Neural cell (in vitro differentiated cells): ENCODE measurements at regions not wholly inside any gene's neighbourhood (a gene's known extent, or its start where the extent isn't known, plus 50 kb on each side); places are given as distances from the start of the nearest gene placed in this dataset.

Source experiments
- H2AFZ ChIP-seq: fragments of 200-600, 300-800 bp; sonication (generic), shearing (Covaris generic); 2 replicates; pipeline ENCODE4 v1.6.0; 2014; ENCODE audit warnings: low read depth, mild to moderate bottlenecking, antibody characterized with exemption, low read length, moderate library complexity
- H3F3A ChIP-seq: fragments of 200-600 bp; shearing (Covaris generic); 2 replicates; pipeline ENCODE4 v1.6.1; 2016; ENCODE audit warnings: mild to moderate bottlenecking, moderate library complexity, mixed read lengths, antibody characterized with exemption, low read length; ENCODE audit not compliant: insufficient read depth, poor library complexity, severe bottlenecking
- H3K27ac ChIP-seq: fragments of 200-600, 300-800 bp; sonication (generic), shearing (Covaris generic); 2 replicates; pipeline ENCODE4 v1.5.1; 2014; ENCODE audit warnings: mild to moderate bottlenecking, low read length, moderate library complexity
- H3K27me3 ChIP-seq: fragments of 300-800, 200-600 bp; sonication (generic), shearing (Covaris generic); 2 replicates; pipeline ENCODE4 v1.6.0; 2014; ENCODE audit warnings: mild to moderate bottlenecking, low read depth, low read length, moderate library complexity; ENCODE audit not compliant: insufficient read depth
- H3K36me3 ChIP-seq: fragments of 300-800, 200-600 bp; sonication (generic), shearing (Covaris generic); 2 replicates; pipeline ENCODE4 v1.5.1; 2014; ENCODE audit warnings: mild to moderate bottlenecking, antibody characterized with exemption, low read length, moderate library complexity; ENCODE audit not compliant: insufficient read depth
- H3K4me2 ChIP-seq: fragments of 300-800, 200-600 bp; sonication (generic), shearing (Covaris generic); 2 replicates; pipeline ENCODE4 v1.6.0; 2014; ENCODE audit warnings: mild to moderate bottlenecking, low read length
- H3K4me3 ChIP-seq: fragments of 300-800, 200-600 bp; sonication (generic), shearing (Covaris generic); 2 replicates; pipeline ENCODE4 v1.5.1; 2014; ENCODE audit warnings: mild to moderate bottlenecking, low read length, moderate library complexity
- H3K79me2 ChIP-seq: fragments of 200-600 bp; shearing (Covaris generic); replicated peaks from 2 replicates; pipeline ENCODE4 v1.6.0; 2014; ENCODE audit warnings: mild to moderate bottlenecking, low read length, moderate library complexity; ENCODE audit not compliant: insufficient read depth
- H3K9ac ChIP-seq: fragments of 300-800, 200-600 bp; sonication (generic), shearing (Covaris generic); 2 replicates; pipeline ENCODE4 v1.6.1; 2016; ENCODE audit warnings: mild to moderate bottlenecking, low read length, mixed read lengths
- H3K9me2 ChIP-seq: fragments of 200-600 bp; shearing (Covaris generic); 2 replicates; pipeline ENCODE4 v1.6.1; 2016; ENCODE audit warnings: mild to moderate bottlenecking, low read length, mixed read lengths; ENCODE audit not compliant: insufficient read depth
- H3K9me3 ChIP-seq: fragments of 200-600, 300-800 bp; sonication (generic), shearing (Covaris generic); 2 replicates; pipeline ENCODE4 v1.6.1; 2016; ENCODE audit warnings: mild to moderate bottlenecking, mixed run types, low read length, moderate library complexity, mixed read lengths
- H4K20me1 ChIP-seq: fragments of 200-600 bp; shearing (Covaris generic); 2 replicates; pipeline ENCODE4 v1.6.1; 2016; ENCODE audit warnings: mild to moderate bottlenecking, mixed run types; ENCODE audit not compliant: insufficient read depth
- EP300 ChIP-seq: fragments of 450-650 bp; conservative IDR thresholded peaks from 2 replicates; pipeline ENCODE4 v1.6.1; 2014; ENCODE audit warnings: antibody characterized with exemption, mild to moderate bottlenecking, moderate library complexity; ENCODE audit not compliant: poor library complexity, severe bottlenecking
- EZH2 ChIP-seq: fragments of 200-600, 300-800 bp; shearing (Covaris generic), sonication (generic); IDR thresholded peaks from 2 replicates; pipeline ENCODE4 v1.6.1; 2014; ENCODE audit warnings: antibody characterized with exemption, low read length, borderline replicate concordance, mild to moderate bottlenecking; ENCODE audit not compliant: insufficient read depth, poor library complexity, severe bottlenecking
- MXI1 ChIP-seq: fragments of 450-650 bp; conservative IDR thresholded peaks from 2 replicates; pipeline ENCODE4 v1.6.1; 2014; ENCODE audit warnings: antibody characterized with exemption, mild to moderate bottlenecking; ENCODE audit not compliant: poor library complexity, severe bottlenecking
- POLR2AphosphoS5 ChIP-seq: IDR thresholded peaks from 2 replicates; pipeline ENCODE4 v1.6.1; 2012
- RAD21 ChIP-seq: fragments of 450-650 bp; conservative IDR thresholded peaks from 2 replicates; pipeline ENCODE4 v1.6.1; 2014; ENCODE audit warnings: antibody characterized with exemption, mild to moderate bottlenecking, moderate library complexity
- REST ChIP-seq: IDR thresholded peaks from 2 replicates; pipeline ENCODE4 v1.6.1; 2012; ENCODE audit warnings: borderline replicate concordance
- SMC3 ChIP-seq: fragments of 450-650 bp; conservative IDR thresholded peaks from 2 replicates; pipeline ENCODE4 v1.6.1; 2014; ENCODE audit warnings: antibody characterized with exemption, mild to moderate bottlenecking, moderate library complexity; ENCODE audit not compliant: poor library complexity
- TAF1 ChIP-seq: IDR thresholded peaks from 2 replicates; pipeline ENCODE4 v1.6.1; 2012; ENCODE audit warnings: low read depth
- TF ChIP-seq, protein P1 (sequence below): fragments of 450-650 bp; IDR thresholded peaks from 2 replicates; pipeline ENCODE4 v1.5.1; 2014; ENCODE audit warnings: antibody characterized with exemption, mild to moderate bottlenecking, moderate library complexity; ENCODE audit not compliant: poor library complexity, severe bottlenecking

DNA sequence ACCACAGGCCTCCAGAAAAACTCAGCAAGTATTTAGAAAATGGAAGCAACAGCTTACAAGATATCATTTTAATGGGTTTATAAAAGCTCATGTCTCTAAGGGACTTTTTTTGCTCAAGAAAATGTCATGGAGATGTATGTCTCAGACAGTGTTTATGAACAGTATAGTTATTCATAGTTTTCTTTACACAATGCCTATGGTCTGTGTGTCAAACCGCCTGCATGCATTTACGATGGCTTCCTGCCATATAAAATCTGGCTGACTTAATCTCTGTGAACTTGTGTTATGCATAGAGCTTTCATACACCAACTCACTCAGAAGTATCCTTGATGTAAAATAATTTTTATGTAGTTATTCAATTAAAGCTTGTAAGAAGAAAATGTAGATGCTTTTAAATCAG, 1314.2 kb upstream of the LRRTM3 start:
- Histone ChIP-seq H3K27ac (no peak overlapping the region), H3K27me3 (no peaks in the 10 kb centered on the region), H3K4me3 (no peak overlapping the region), H3K9me3 (no peaks in the 10 kb centered on the region), H3F3A (no peaks in the 10 kb centered on the region), H3K79me2 (no peaks in the 10 kb centered on the region), H3K36me3 (no peaks in the 10 kb centered on the region), H2AFZ (no peak overlapping the region), H3K4me2 (no peak overlapping the region), H4K20me1 (no peaks in the 10 kb centered on the region), H3K9me2 (no peaks in the 10 kb centered on the region), H3K9ac (no peak overlapping the region)
- TF ChIP-seq TAF1 (no peak), EP300 (peak; percentile 75), POLR2AphosphoS5 (peak; percentile 58)

GRCh38 chr10:65614956-65615565, 1310.8 kb upstream of the LRRTM3 start:
- Histone ChIP-seq H3K79me2 (no peaks in the 10 kb centered on the region), H4K20me1 (no peaks in the 10 kb centered on the region), H3F3A (no peaks in the 10 kb centered on the region), H3K4me2 (no peak overlapping the region), H3K9me2 (no peaks in the 10 kb centered on the region), H3K9me3 (no peaks in the 10 kb centered on the region), H2AFZ (no peak overlapping the region), H3K9ac (no peak overlapping the region), H3K27ac (no peak overlapping the region), H3K36me3 (no peaks in the 10 kb centered on the region), H3K27me3 (no peaks in the 10 kb centered on the region), H3K4me3 (no peak overlapping the region)
- TF ChIP-seq SMC3, result no peak
- TF ChIP-seq EZH2, result no peak
- TF ChIP-seq RAD21, result no peak
- TF ChIP-seq MXI1, result no peak
- no peak for TF ChIP-seq EP300
- TF ChIP-seq, protein P1, sequence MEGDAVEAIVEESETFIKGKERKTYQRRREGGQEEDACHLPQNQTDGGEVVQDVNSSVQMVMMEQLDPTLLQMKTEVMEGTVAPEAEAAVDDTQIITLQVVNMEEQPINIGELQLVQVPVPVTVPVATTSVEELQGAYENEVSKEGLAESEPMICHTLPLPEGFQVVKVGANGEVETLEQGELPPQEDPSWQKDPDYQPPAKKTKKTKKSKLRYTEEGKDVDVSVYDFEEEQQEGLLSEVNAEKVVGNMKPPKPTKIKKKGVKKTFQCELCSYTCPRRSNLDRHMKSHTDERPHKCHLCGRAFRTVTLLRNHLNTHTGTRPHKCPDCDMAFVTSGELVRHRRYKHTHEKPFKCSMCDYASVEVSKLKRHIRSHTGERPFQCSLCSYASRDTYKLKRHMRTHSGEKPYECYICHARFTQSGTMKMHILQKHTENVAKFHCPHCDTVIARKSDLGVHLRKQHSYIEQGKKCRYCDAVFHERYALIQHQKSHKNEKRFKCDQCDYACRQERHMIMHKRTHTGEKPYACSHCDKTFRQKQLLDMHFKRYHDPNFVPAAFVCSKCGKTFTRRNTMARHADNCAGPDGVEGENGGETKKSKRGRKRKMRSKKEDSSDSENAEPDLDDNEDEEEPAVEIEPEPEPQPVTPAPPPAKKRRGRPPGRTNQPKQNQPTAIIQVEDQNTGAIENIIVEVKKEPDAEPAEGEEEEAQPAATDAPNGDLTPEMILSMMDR, result no peak
- no peak for TF ChIP-seq POLR2AphosphoS5
- no peak for TF ChIP-seq TAF1
- no peak for TF ChIP-seq REST

DNA sequence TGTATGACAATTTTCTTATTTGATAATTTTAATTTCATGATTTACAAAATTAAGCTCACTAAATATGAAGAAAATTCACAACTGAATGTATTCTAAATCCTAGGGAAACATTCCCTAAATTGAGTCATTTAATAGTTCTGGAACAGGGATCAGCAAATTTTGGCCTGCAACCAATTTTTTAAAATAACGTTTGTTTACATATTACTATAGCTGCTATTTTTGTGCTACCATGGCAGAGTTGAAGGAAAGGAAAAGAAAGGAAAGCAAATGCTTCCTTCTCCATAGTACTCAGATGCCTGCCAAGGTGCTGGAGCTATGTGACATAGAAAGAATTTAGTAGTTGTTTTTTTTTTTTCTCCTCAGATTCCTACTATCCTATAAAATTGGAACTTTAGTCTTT, 1307.7 kb upstream of the LRRTM3 start:
- Histone ChIP-seq H3K9me2 (no peaks in the 10 kb centered on the region), H3K9ac (no peak overlapping the region), H4K20me1 (no peaks in the 10 kb centered on the region), H3K27ac (no peak overlapping the region), H3K4me3 (no peak overlapping the region), H3K36me3 (no peaks in the 10 kb centered on the region), H2AFZ (no peak overlapping the region), H3K4me2 (no peak overlapping the region), H3F3A (no peaks in the 10 kb centered on the region), H3K27me3 (no peaks in the 10 kb centered on the region), H3K9me3 (no peaks in the 10 kb centered on the region), H3K79me2 (no peaks in the 10 kb centered on the region)
- no peak for TF ChIP-seq EZH2
- TF ChIP-seq REST, result no peak
- TF ChIP-seq RAD21, result no peak
- TF ChIP-seq, protein P1, result no peak
- TF ChIP-seq MXI1, result no peak
- TF ChIP-seq TAF1, result no peak
- no peak for TF ChIP-seq POLR2AphosphoS5
- TF ChIP-seq SMC3, result no peak
- TF ChIP-seq EP300, result no peak
